Psoas muscle (tissue), 7 donors: ENCODE measurements at regions not wholly inside any gene's neighbourhood (a gene's known extent, or its start where the extent isn't known, plus 50 kb on each side); places are given as distances from the start of the nearest gene placed in this dataset.

ENCODE experiments used
- ATAC-seq, 4 donors: fragments of 200-7000 bp; cut with Tn5 transposase; one replicate each; pipeline ENCODE4 v1.9.1; 2020; ENCODE audit warnings: moderate library complexity in 3 of 4, mild to moderate bottlenecking in 2 of 4
- DNase-seq, 2 donors: peaks; one replicate each; pipeline ENCODE4 v3.0.0-alpha.2; 2020
- H3K27ac ChIP-seq: fragments of 200-600 bp; one replicate; pipeline ENCODE4 v1.8.0; 2022
- H3K27me3 ChIP-seq, 3 donors: fragments of 200-600 bp in 1 of 3; one replicate each; pipeline versions ENCODE4 v1.6.1 to v1.8.0; 2013 to 2022; ENCODE audit warnings: low read length in 2 of 3, mild to moderate bottlenecking in 2 of 3, moderate library complexity in 1 of 3; ENCODE audit not compliant: insufficient read depth in 3 of 3
- H3K36me3 ChIP-seq, 2 donors: fragments of 200-600 bp in 1 of 2; one replicate each; pipeline versions ENCODE4 v1.6.1 to v1.8.0; 2013 to 2022; ENCODE audit warnings: low read depth in 1 of 2, mild to moderate bottlenecking in 1 of 2, moderate library complexity in 1 of 2; ENCODE audit not compliant: insufficient read depth in 1 of 2
- H3K4me1 ChIP-seq: fragments of 200-600 bp; one replicate; pipeline ENCODE4 v1.8.0; 2022
- H3K4me3 ChIP-seq: fragments of 200-600 bp; one replicate; pipeline ENCODE4 v1.8.0; 2022; ENCODE audit warnings: mild to moderate bottlenecking
- H3K9me3 ChIP-seq: fragments of 200-600 bp; one replicate; pipeline ENCODE4 v1.8.0; 2022
- CTCF ChIP-seq: fragments of 200-600 bp; IDR thresholded peaks from one replicate; pipeline ENCODE4 v1.8.0; 2022; ENCODE audit warnings: antibody characterized with exemption
- WGBS, 3 donors: extraction: QIAGEN DNeasy Blood & Tissue Kit; methylation state at CpG; one replicate each; pipeline versions ENCODE4 v1.1.6 to v1.1.7; 2013; 5-methylcytosine and 5-hydroxymethylcytosine counted together
- intact Hi-C, 2 donors: fragments of 100-400 bp; cut with DNase I; formaldehyde crosslinking; loops; one replicate each; pipeline versions ENCODE4 v1.11.0 to v1.14.2; 2022
- donor health status: healthy with polysubstance abuse.
- donor health status: DM: no; HTN: no; CAD: no; lungs with moderate emphysema.
- donor health status: Bipolar disorder and iron deficiency.
- donor health status: healthy.
- donor health status: DM: yes; HTN: yes; CAD: no.
- donor health status: DM: no; HTN: no; CAD: no.
- donor health status: DM: yes; HTN: yes; CAD: no.

DNA sequence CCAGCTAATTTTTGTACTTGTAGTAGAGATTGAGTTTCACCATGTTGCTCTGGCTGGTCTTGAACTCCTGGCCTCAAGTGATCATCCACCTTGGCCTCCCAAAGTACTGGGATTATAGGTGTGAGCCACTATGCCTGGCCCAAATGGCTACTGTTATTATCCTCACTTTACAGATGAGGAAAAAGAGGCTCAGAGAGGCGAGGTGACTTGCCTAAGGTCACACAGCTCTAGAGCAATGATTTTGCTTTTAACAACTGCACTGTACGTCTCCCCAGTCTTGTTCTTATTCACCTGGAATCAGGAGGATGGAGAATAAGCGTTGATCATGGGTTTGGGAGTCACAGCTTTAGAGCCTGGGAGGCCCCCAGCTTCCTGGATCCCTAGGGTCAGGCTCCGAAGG is 69.8 kb upstream of the NCOR2 start:
- DNase-seq (no peak), ATAC-seq (no peak)
- intact Hi-C loops = loop anchor here in 1 of 2 donors (5.0 kb wide), 1 partner anchor 60 kb away; no protein-coding TSS in a partner anchor
- Histone ChIP-seq H3K27ac (peak overlapping the region; percentile 16), H3K36me3 (no peaks in the 10 kb centered on the region), H3K27me3 (no peaks in the 10 kb centered on the region), H3K4me1 (peaks cover 22% of the 10 kb centered on the region), H3K4me3 (no peak overlapping the region), H3K9me3 (no peaks in the 10 kb centered on the region)
- TF ChIP-seq CTCF = no peak
- WGBS, 3 donors = 68 to 87% (median 78%) methylated on average over 4 of the region's 4 CpGs

DNA sequence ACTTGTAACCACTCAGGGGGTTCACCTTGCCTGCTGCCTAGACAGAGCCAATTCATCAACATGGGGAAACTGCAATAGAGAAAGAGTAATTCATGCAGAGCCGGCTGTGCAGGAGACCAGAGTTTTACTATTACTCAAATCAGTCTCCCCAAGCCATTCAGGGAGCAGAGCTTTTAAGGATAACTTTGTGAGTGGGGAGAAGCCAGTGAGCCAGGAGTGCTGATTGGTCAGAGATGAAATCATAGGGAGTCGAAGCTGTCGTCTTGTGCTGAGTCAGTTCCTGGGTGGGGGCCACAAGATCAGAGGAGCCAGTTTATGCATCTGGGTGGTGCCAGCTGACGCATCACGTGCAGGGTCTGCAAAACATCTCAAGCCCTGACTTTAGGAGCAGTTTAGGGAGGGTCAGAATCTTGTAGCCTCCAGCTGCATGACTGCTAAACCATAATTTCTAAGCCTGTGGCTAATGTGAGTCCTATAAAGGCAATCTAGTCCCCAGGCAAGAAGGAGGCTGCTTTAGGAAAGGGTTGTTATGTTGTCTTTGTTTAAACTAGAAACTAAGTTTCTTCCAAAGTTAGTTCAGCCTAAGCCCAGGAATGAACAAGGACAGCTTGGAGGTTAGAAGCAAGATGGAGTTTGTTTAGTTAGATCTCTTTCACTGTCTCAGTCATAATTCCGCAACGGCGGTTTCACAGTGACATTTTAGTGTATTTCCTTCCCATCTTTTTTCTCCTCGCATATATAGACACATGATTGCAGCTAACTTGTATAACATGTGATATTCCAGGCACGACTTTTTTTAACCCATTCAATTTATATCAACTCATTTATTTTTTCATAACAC is 68.9 kb upstream of the NCOR2 start:
- Histone ChIP-seq H3K27me3 (no peaks in the 10 kb centered on the region), H3K36me3 (no peaks in the 10 kb centered on the region), H3K4me1 (peaks cover 22% of the 10 kb centered on the region), H3K9me3 (no peaks in the 10 kb centered on the region), H3K27ac (no peak overlapping the region), H3K4me3 (no peak overlapping the region)
- peak in 3 of 4 donors; percentile 21 to 50 (median 33) for ATAC-seq
- intact Hi-C loops = loop anchor here in 1 of 2 donors (5.0 kb wide), 1 partner anchor 59 kb away; no protein-coding TSS in a partner anchor
- DNase-seq = peak; percentile 66 to 78
- TF ChIP-seq CTCF = no peak
- WGBS, 3 donors = 39 to 60% (median 44%) methylated on average over 10 of the region's 10 CpGs

- intact Hi-C loops = loop anchor here in 1 of 2 donors (5.0 kb wide), 1 partner anchor 58 kb away; no protein-coding TSS in a partner anchor
- no peak for ATAC-seq
- no peak overlapping the region for H3K27ac ChIP-seq
Observed at GRCh38 chr12:124635316-124635715, 67.9 kb upstream of the NCOR2 start.

GRCh38 chr12:124633365-124634362 is 66.3 kb upstream of the NCOR2 start:
- no peak for DNase-seq
- ATAC-seq = no peak
- Histone ChIP-seq H3K9me3 (no peaks in the 10 kb centered on the region), H3K36me3 (no peaks in the 10 kb centered on the region), H3K4me1 (peaks cover 17% of the 10 kb centered on the region), H3K27ac (no peak overlapping the region), H3K4me3 (no peak overlapping the region), H3K27me3 (no peaks in the 10 kb centered on the region)
- intact Hi-C loops = no loop called here
- 83 to 86% (median 84%) methylated on average over 17 of the region's 17 CpGs for WGBS, 3 donors
- no peak for TF ChIP-seq CTCF

More at GRCh38 chr12:124635316-124635715, 67.9 kb upstream of the NCOR2 start:
- H3K27me3 ChIP-seq = no peaks in the 10 kb centered on the region
- H3K9me3 ChIP-seq = no peaks in the 10 kb centered on the region
- peaks cover 22% of the 10 kb centered on the region for H3K4me1 ChIP-seq
- no peak overlapping the region for H3K4me3 ChIP-seq
- H3K36me3 ChIP-seq = no peaks in the 10 kb centered on the region
- TF ChIP-seq CTCF = no peak
- no peak for DNase-seq
- WGBS, 3 donors = 92 to 95% (median 94%) methylated on average over 7 of the region's 7 CpGs
